SHP77 (cell line): ENCODE measurements at regions not wholly inside any gene's neighbourhood (a gene's known extent, or its start where the extent isn't known, plus 50 kb on each side); places are given as distances from the start of the nearest gene placed in this dataset.

Experiments used
- DNase-seq, 2 experiments: peaks; one replicate each; lab custom pipeline; 2025; lab: John Stamatoyannopoulos, UW

- no peak for DNase-seq
Observed at GRCh38 chr6:163986313-163986712, 571.8 kb downstream of the QKI start.

- DNase-seq, result no peak
Observed at GRCh38 chr6:163985710-163986109, 571.2 kb downstream of the QKI start.

- DNase-seq, result no peak
Observed at GRCh38 chr6:163985040-163985439, 570.5 kb downstream of the QKI start.

- no peak for DNase-seq
Observed at GRCh38 chr6:163984124-163984936, 569.8 kb downstream of the QKI start.

- DNase-seq, result no peak
Observed at GRCh38 chr6:163983679-163984078, 569.2 kb downstream of the QKI start.

- no peak for DNase-seq
Observed at GRCh38 chr6:163974322-163974721, 559.8 kb downstream of the QKI start.

- DNase-seq, result no peak
Observed at GRCh38 chr6:163971841-163972838, 557.6 kb downstream of the QKI start.

- DNase-seq, result no peak
Observed at GRCh38 chr6:163970846-163971564, 556.5 kb downstream of the QKI start.

- no peak for DNase-seq
Observed at GRCh38 chr6:163965426-163966348, 551.2 kb downstream of the QKI start.

GRCh38 chr6:163964789-163965188 is 550.3 kb downstream of the QKI start:
- DNase-seq, result no peak

GRCh38 chr6:163963205-163964120 is 548.9 kb downstream of the QKI start:
- no peak for DNase-seq

GRCh38 chr6:163962627-163963117 is 548.2 kb downstream of the QKI start:
- no peak for DNase-seq

GRCh38 chr6:163960128-163960527 is 545.6 kb downstream of the QKI start:
- no peak for DNase-seq

GRCh38 chr6:163958646-163959045 is 544.1 kb downstream of the QKI start:
- no peak for DNase-seq

- DNase-seq, result peak; percentile 67
Observed at GRCh38 chr6:163956571-163957407, 542.3 kb downstream of the QKI start.

- no peak for DNase-seq
Observed at GRCh38 chr6:163955756-163956155, 541.2 kb downstream of the QKI start.

GRCh38 chr6:163955096-163955495 is 540.6 kb downstream of the QKI start:
- no peak for DNase-seq

GRCh38 chr6:163954088-163954775 is 539.7 kb downstream of the QKI start:
- DNase-seq, result no peak
